ENCODE measurements at regions not wholly inside any gene's neighbourhood (a gene's known extent, or its start where the extent isn't known, plus 50 kb on each side); places are given as distances from the start of the nearest gene placed in this dataset.

DNA sequence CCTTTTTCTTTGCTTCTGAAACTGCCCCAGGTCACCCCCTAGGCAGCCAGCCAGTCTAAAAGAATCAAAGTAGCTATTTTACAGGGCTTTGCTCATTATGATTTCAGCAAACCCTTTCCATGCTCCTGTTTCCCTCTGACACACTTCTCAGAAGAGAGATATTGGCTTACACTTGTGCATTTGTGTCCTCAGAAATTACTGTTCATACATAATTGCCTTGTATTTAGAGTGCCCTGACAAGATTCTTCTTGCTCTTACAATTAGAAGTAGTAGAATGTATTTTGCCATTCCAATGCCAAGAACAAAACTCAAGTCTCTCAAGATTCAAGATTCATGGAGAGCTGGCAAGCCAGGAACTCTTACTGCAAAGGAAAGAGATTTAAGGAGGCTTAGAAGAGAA is 531.0 kb upstream of the ZFP42 start:
- no peaks in the 10 kb centered on the region for H3K27me3 ChIP-seq (ENCODE audit: control insufficient read depth, insufficient read depth, low read length)
- H3K4me3 ChIP-seq (ENCODE audit: low read length): no peak overlapping the region
- H3K36me3 ChIP-seq (ENCODE audit: control insufficient read depth, insufficient read depth, low read length): no peaks in the 10 kb centered on the region
- DNase-seq (ENCODE audit: low read depth, low spot score): no peak
- H3K4me1 ChIP-seq (ENCODE audit: control insufficient read depth, insufficient read depth, low read length): no peaks in the 10 kb centered on the region
- no peak overlapping the region for H3K27ac ChIP-seq (ENCODE audit: low read length)
- H3K9me3 ChIP-seq (ENCODE audit: control insufficient read depth, insufficient read depth, low read length): no peaks in the 10 kb centered on the region

DNA sequence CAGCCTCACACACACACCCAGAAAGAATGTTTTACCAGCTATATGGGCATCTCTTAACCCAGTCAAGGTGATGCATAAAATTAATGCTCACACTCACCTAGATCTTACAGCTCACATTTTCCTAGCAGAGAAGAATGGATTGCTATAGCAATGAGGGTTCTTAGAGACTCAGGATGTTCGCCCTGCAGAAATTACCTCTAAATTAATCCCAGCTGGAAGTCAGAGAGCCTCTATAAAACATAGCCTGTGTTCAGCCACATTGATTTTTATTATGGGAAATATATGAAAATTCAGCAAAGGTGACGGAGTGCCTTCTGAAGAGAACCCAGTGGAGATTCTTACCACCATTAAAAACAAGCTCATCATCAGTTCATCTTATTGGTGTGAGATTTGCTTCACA is 528.3 kb upstream of the ZFP42 start:
- Histone ChIP-seq H3K27me3 (ENCODE audit: control insufficient read depth, insufficient read depth, low read length) (no peaks in the 10 kb centered on the region), H3K27ac (ENCODE audit: low read length) (no peak overlapping the region), H3K4me1 (ENCODE audit: control insufficient read depth, insufficient read depth, low read length) (no peaks in the 10 kb centered on the region), H3K36me3 (ENCODE audit: control insufficient read depth, insufficient read depth, low read length) (no peaks in the 10 kb centered on the region), H3K9me3 (ENCODE audit: control insufficient read depth, insufficient read depth, low read length) (no peaks in the 10 kb centered on the region), H3K4me3 (ENCODE audit: low read length) (no peak overlapping the region)
- no CpG with 5 or more reads among the region's 2 CpGs for WGBS (ENCODE audit: insufficient coverage, insufficient read length)
- DNase-seq (ENCODE audit: low read depth, low spot score): no peak

DNA sequence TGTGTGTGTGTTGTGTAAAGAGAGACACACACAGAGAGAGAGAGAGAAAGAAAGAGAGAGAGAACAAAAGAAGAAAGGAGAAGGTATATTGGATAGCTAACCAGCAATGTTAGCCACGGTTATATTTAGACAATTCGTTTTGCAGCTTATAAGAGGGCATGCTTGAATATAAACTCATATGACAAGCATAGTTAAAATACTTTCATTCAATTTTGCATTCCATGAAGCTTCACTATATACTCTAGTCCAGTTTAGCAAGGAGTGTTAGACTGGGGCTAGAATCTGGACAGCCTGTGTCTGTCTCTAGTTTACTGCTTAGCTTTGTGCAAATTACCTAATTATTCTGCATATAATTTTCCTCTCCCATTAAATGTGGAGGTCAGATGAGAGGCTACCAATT is 525.9 kb upstream of the ZFP42 start:
- H3K9me3 ChIP-seq (ENCODE audit: control insufficient read depth, insufficient read depth, low read length): no peaks in the 10 kb centered on the region
- H3K4me1 ChIP-seq (ENCODE audit: control insufficient read depth, insufficient read depth, low read length): no peaks in the 10 kb centered on the region
- no peak overlapping the region for H3K4me3 ChIP-seq (ENCODE audit: low read length)
- H3K36me3 ChIP-seq (ENCODE audit: control insufficient read depth, insufficient read depth, low read length): no peaks in the 10 kb centered on the region
- H3K27ac ChIP-seq (ENCODE audit: low read length): no peak overlapping the region
- no CpG with 5 or more reads among the region's 2 CpGs for WGBS (ENCODE audit: insufficient coverage, insufficient read length)
- DNase-seq (ENCODE audit: low read depth, low spot score): no peak
- H3K27me3 ChIP-seq (ENCODE audit: control insufficient read depth, insufficient read depth, low read length): no peaks in the 10 kb centered on the region

DNA sequence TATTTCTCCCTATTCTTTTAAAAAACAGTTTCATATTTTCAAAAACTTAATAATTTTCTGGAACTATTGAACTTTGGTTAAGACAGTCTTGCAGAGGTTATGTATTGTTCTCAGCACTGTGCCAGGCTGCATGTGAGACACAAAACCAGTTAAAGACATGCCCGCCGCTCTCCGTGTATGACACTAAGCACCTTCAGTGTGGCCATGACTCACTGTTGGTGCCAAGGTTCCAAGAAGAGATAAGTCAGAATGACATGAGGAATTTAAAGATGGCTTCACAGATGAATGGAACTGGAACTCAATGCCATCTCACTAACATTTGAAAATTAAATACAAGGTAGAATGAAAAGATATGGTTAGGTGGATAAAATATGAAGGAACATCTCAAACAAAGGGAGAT is 525.5 kb upstream of the ZFP42 start:
- no peaks in the 10 kb centered on the region for H3K36me3 ChIP-seq (ENCODE audit: control insufficient read depth, insufficient read depth, low read length)
- H3K4me3 ChIP-seq (ENCODE audit: low read length): no peak overlapping the region
- no peak for DNase-seq (ENCODE audit: low read depth, low spot score)
- no peaks in the 10 kb centered on the region for H3K9me3 ChIP-seq (ENCODE audit: control insufficient read depth, insufficient read depth, low read length)
- no CpG with 5 or more reads among the region's 3 CpGs for WGBS (ENCODE audit: insufficient coverage, insufficient read length)
- no peak overlapping the region for H3K27ac ChIP-seq (ENCODE audit: low read length)
- no peaks in the 10 kb centered on the region for H3K27me3 ChIP-seq (ENCODE audit: control insufficient read depth, insufficient read depth, low read length)
- no peaks in the 10 kb centered on the region for H3K4me1 ChIP-seq (ENCODE audit: control insufficient read depth, insufficient read depth, low read length)

DNA sequence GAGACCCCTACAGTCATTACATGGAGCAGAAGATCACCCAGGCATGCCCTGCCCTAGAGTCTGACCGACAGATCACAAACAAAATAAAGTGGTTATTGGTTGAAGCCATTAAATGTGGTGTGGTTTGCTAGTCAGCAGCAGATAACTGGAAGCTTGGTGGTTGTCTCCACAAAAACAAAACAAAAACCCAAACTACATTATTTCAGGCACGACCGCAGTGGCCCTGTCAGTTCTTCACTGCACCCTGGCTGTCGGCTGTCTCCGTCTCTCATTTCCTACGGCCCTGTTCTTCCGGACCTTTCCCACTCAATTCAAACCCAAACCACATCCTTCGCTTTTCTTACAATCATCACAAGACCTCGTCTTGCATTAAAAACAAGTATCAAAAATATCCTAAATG is 521.3 kb upstream of the ZFP42 start:
- Histone ChIP-seq H3K27me3 (ENCODE audit: control insufficient read depth, insufficient read depth, low read length) (no peaks in the 10 kb centered on the region), H3K4me1 (ENCODE audit: control insufficient read depth, insufficient read depth, low read length) (no peaks in the 10 kb centered on the region), H3K36me3 (ENCODE audit: control insufficient read depth, insufficient read depth, low read length) (no peaks in the 10 kb centered on the region), H3K4me3 (ENCODE audit: low read length) (no peak overlapping the region), H3K9me3 (ENCODE audit: control insufficient read depth, insufficient read depth, low read length) (no peaks in the 10 kb centered on the region), H3K27ac (ENCODE audit: low read length) (no peak overlapping the region)
- WGBS (ENCODE audit: insufficient coverage, insufficient read length): 80% methylated on average over 5 of the region's 9 CpGs
- no peak for DNase-seq (ENCODE audit: low read depth, low spot score)

DNA sequence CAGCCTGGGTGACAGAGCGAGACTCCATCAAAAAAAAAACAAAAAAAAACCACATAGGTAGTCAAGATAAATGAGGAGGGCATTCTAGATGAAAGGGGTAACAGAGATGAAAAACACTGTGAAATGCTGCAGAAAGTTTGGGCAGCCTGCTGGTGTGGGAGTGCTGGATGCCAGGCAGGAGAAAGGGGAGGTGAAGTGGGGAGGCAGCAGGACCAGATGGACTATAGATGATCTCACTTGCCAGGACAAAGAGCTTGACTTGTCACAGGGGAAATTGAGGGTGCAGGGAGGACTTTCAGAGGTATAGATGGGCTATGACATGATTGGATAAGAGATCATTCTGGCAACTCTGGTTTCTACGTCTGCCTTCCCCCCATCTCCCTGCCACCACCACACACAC is 519.7 kb upstream of the ZFP42 start:
- Histone ChIP-seq H3K9me3 (ENCODE audit: control insufficient read depth, insufficient read depth, low read length) (no peaks in the 10 kb centered on the region), H3K4me1 (ENCODE audit: control insufficient read depth, insufficient read depth, low read length) (no peaks in the 10 kb centered on the region), H3K36me3 (ENCODE audit: control insufficient read depth, insufficient read depth, low read length) (no peaks in the 10 kb centered on the region), H3K27ac (ENCODE audit: low read length) (no peak overlapping the region), H3K27me3 (ENCODE audit: control insufficient read depth, insufficient read depth, low read length) (no peaks in the 10 kb centered on the region), H3K4me3 (ENCODE audit: low read length) (no peak overlapping the region)
- no CpG with 5 or more reads among the region's 2 CpGs for WGBS (ENCODE audit: insufficient coverage, insufficient read length)
- DNase-seq (ENCODE audit: low read depth, low spot score): no peak

DNA sequence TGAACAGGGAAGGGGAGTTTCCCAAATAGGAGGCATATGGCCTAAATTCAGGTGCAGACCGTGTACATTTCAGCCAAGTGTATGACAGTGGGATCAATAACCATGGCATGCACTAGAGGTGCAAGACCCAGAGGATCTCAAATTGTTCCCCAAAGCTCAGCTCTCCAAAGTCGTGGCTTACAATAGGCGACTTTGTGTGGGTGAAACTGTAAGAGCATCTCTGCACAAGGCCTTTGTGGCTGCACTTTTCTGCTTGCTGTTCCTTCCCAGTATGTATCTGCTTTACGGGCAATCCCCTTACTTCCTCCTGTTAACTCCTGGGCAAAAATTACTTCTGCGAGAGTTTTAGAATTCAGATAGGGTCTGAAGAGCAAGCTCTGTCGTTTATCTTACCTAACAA is 518.3 kb upstream of the ZFP42 start:
- no peaks in the 10 kb centered on the region for H3K36me3 ChIP-seq (ENCODE audit: control insufficient read depth, insufficient read depth, low read length)
- H3K9me3 ChIP-seq (ENCODE audit: control insufficient read depth, insufficient read depth, low read length): no peaks in the 10 kb centered on the region
- no peak for DNase-seq (ENCODE audit: low read depth, low spot score)
- H3K27me3 ChIP-seq (ENCODE audit: control insufficient read depth, insufficient read depth, low read length): no peaks in the 10 kb centered on the region
- no peaks in the 10 kb centered on the region for H3K4me1 ChIP-seq (ENCODE audit: control insufficient read depth, insufficient read depth, low read length)
- H3K4me3 ChIP-seq (ENCODE audit: low read length): no peak overlapping the region
- H3K27ac ChIP-seq (ENCODE audit: low read length): no peak overlapping the region
- no CpG with 5 or more reads among the region's 6 CpGs for WGBS (ENCODE audit: insufficient coverage, insufficient read length)

DNA sequence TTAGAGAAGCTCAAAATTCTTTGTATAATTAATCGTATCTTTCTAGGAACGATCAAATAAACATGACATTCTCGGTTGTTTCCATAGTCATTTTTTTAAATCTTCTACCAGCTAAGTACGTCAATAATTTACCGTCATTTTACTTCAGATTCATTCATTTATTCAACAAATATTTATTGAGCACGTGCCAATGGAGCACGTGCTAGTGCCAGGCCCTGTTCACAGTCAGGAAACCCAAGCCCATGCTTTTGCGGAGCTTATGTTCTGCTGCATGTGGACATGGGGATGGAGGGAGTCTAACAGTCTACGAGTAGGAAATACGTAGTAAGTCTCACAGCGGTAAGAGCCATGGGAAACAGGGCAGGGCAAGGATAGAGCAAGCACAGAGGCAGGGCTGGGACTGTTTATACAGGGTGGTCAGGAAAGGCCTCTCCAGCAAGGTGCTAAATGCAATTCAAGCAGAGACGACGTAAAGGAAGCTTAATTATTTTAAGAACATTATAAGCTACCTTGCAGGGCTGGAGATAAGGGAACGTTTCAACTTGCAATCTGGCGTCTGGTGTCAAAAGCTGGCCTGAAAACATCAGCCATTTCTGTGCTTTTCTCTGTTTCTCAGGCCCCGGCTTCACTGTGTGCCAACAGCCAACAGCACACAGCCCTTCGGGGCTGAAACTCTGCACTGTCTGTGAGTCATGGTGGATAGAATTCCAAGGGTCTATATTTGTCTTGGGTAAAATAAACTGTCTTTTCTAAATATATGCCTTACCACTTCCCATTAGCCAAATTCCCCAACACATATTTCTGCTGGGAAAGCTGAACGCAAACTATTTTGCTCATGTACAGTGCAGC is 517.1 kb upstream of the ZFP42 start:
- 100% methylated on average over 3 of the region's 18 CpGs for WGBS (ENCODE audit: insufficient coverage, insufficient read length)
- H3K4me3 ChIP-seq (ENCODE audit: low read length): no peak overlapping the region
- H3K27ac ChIP-seq (ENCODE audit: low read length): no peak overlapping the region
- no peaks in the 10 kb centered on the region for H3K27me3 ChIP-seq (ENCODE audit: control insufficient read depth, insufficient read depth, low read length)
- no peak for DNase-seq (ENCODE audit: low read depth, low spot score)
- H3K9me3 ChIP-seq (ENCODE audit: control insufficient read depth, insufficient read depth, low read length): no peaks in the 10 kb centered on the region
- H3K4me1 ChIP-seq (ENCODE audit: control insufficient read depth, insufficient read depth, low read length): no peaks in the 10 kb centered on the region
- no peaks in the 10 kb centered on the region for H3K36me3 ChIP-seq (ENCODE audit: control insufficient read depth, insufficient read depth, low read length)

DNA sequence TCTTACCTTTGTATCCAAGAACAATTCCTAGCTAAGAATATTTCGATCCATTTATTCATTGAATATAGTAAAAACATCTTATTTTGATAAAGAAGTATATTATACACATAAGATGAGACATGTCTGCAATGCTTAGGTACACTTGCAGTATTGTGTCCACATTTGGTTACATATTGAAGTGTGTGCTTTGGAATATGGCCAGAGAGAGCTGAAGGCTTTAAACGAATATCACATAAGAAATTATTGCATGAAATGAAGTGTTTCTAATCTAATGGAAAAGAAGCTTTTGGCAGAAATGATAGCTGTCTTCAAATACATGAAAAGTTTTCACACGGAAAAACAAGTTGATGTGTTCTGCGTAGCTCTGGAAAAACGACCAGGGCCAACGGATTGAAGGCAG is 516.1 kb upstream of the ZFP42 start:
- H3K27ac ChIP-seq (ENCODE audit: low read length): no peak overlapping the region
- WGBS (ENCODE audit: insufficient coverage, insufficient read length): no CpG with 5 or more reads among the region's 6 CpGs

DNA sequence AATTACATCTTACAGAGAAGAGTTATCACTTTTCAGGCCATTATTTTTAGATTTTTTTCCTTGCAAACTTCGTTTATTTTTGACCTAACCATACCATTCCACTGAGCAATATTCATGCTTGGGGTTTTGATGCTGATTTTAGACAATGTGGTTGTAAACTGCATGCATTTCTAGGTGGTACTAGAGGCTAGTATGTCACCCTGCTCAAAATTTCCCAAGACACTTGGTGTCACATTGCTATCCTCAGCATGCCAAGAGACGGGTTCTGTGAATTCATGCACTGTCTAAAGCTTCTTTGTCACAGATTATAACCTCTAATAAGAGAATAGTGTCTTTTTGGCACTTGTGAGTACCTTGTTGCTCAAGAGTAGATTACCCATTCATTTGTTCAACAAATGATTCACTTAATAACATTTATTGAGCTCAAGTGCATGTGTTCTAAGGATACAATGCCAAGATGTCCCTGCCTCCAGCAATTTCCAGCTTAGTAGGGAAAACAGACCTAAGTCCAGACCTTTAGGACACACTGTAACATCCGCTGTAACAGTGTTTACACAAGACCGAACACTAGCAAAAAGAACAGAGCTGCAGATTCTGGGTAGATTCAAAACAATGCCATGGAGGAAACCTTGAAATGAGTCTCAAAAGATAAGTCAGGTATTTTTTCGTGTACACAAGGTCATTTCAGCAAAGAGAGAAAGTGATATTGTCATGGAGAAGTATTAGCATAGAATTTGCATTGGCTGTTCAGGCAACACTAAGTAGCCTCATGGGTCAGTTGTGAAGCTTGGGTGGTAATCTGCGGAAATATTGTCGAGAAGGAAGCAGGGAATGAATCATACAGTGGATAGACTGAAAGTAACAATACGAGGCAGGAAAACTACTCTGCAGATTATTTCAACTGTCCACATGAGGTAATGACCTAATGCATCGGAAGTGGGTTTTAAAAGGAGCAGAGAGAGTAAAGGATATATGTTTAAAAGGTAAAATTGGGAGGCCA is 515.1 kb upstream of the ZFP42 start:
- Histone ChIP-seq H3K4me3 (ENCODE audit: low read length) (no peak overlapping the region), H3K4me1 (ENCODE audit: control insufficient read depth, insufficient read depth, low read length) (no peaks in the 10 kb centered on the region), H3K27me3 (ENCODE audit: control insufficient read depth, insufficient read depth, low read length) (no peaks in the 10 kb centered on the region), H3K9me3 (ENCODE audit: control insufficient read depth, insufficient read depth, low read length) (no peaks in the 10 kb centered on the region), H3K36me3 (ENCODE audit: control insufficient read depth, insufficient read depth, low read length) (no peaks in the 10 kb centered on the region), H3K27ac (ENCODE audit: low read length) (no peak overlapping the region)
- no CpG with 5 or more reads among the region's 9 CpGs for WGBS (ENCODE audit: insufficient coverage, insufficient read length)
- no peak for DNase-seq (ENCODE audit: low read depth, low spot score)

More for the DNA sequence above, 516.1 kb upstream of the ZFP42 start:
- no peaks in the 10 kb centered on the region for H3K36me3 ChIP-seq (ENCODE audit: control insufficient read depth, insufficient read depth, low read length)
- no peak overlapping the region for H3K4me3 ChIP-seq (ENCODE audit: low read length)
- DNase-seq (ENCODE audit: low read depth, low spot score): no peak
- H3K9me3 ChIP-seq (ENCODE audit: control insufficient read depth, insufficient read depth, low read length): no peaks in the 10 kb centered on the region
- H3K27me3 ChIP-seq (ENCODE audit: control insufficient read depth, insufficient read depth, low read length): no peaks in the 10 kb centered on the region
- H3K4me1 ChIP-seq (ENCODE audit: control insufficient read depth, insufficient read depth, low read length): no peaks in the 10 kb centered on the region

Measured in iPS DF 6.9 (cell line).